Limb (tissue), 2 donors: ENCODE measurements at regions not wholly inside any gene's neighbourhood (a gene's known extent, or its start where the extent isn't known, plus 50 kb on each side); places are given as distances from the start of the nearest gene placed in this dataset.
A peak's percentile ranks its signal among the peaks of the same experiment; 100 is the strongest.

Source experiments
- DNase-seq, 2 donors: peaks; one replicate each; pipeline ENCODE4 v3.0.0-alpha.2; 2016; ENCODE audit errors: extremely low spot score in 2 of 2

- peak in 1 of 2 donors; percentile 18 for DNase-seq
Measured at GRCh38 chr12:126883697-126884096, 1383.3 kb upstream of the TMEM132C start.

- no peak for DNase-seq
Measured at GRCh38 chr12:126889501-126889900, 1377.5 kb upstream of the TMEM132C start.

- DNase-seq, result no peak
Measured at GRCh38 chr12:126890097-126890496, 1376.9 kb upstream of the TMEM132C start.

GRCh38 chr12:126891789-126892188, 1375.2 kb upstream of the TMEM132C start:
- no peak for DNase-seq

GRCh38 chr12:126895951-126896913, 1370.7 kb upstream of the TMEM132C start:
- DNase-seq, result no peak

- DNase-seq, result no peak
Measured at GRCh38 chr12:126897102-126897501, 1369.9 kb upstream of the TMEM132C start.

GRCh38 chr12:126897778-126898177, 1369.2 kb upstream of the TMEM132C start:
- DNase-seq, result no peak

- no peak for DNase-seq
Measured at GRCh38 chr12:126898562-126898961, 1368.4 kb upstream of the TMEM132C start.

GRCh38 chr12:126899926-126900792, 1366.8 kb upstream of the TMEM132C start:
- no peak for DNase-seq

- no peak for DNase-seq
Measured at GRCh38 chr12:126903027-126903876, 1363.7 kb upstream of the TMEM132C start.

- DNase-seq, result no peak
Measured at GRCh38 chr12:126905752-126906151, 1361.2 kb upstream of the TMEM132C start.

- DNase-seq, result no peak
Measured at GRCh38 chr12:126907900-126908764, 1358.8 kb upstream of the TMEM132C start.

- no peak for DNase-seq
Measured at GRCh38 chr12:126908765-126909142, 1358.2 kb upstream of the TMEM132C start.

- DNase-seq, result no peak
Measured at GRCh38 chr12:126910570-126910969, 1356.4 kb upstream of the TMEM132C start.

- DNase-seq, result no peak
Measured at GRCh38 chr12:126912111-126912510, 1354.9 kb upstream of the TMEM132C start.

- no peak for DNase-seq
Measured at GRCh38 chr12:126914170-126914793, 1352.7 kb upstream of the TMEM132C start.

GRCh38 chr12:126915309-126915708, 1351.7 kb upstream of the TMEM132C start:
- DNase-seq, result no peak

- no peak for DNase-seq
Measured at GRCh38 chr12:126926023-126926594, 1340.9 kb upstream of the TMEM132C start.

GRCh38 chr12:126930234-126930633, 1336.7 kb upstream of the TMEM132C start:
- no peak for DNase-seq
